Sigmoid colon (tissue), 6 donors: ENCODE measurements at regions not wholly inside any gene's neighbourhood (a gene's known extent, or its start where the extent isn't known, plus 50 kb on each side); places are given as distances from the start of the nearest gene placed in this dataset.

Experiments used
- DNase-seq: peaks from one replicate; pipeline ENCODE4 v3.0.0-alpha.2; 2019
- H3K27ac ChIP-seq, 4 donors: fragments of 200-600 bp; sonication (generic); one replicate each; pipeline ENCODE4 v1.5.1; 2016 to 2019; ENCODE audit warnings: mild to moderate bottlenecking in 1 of 4
- H3K27me3 ChIP-seq, 3 donors: fragments of 200-600 bp; sonication (generic); one replicate each; pipeline ENCODE4 v1.5.1; 2019; ENCODE audit warnings: mild to moderate bottlenecking in 1 of 3
- H3K36me3 ChIP-seq, 4 donors: fragments of 200-600 bp; sonication (generic); one replicate each; pipeline ENCODE4 v1.5.1; 2016 to 2019
- H3K4me1 ChIP-seq, 4 donors: fragments of 200-600 bp; sonication (generic); one replicate each; pipeline ENCODE4 v1.5.1; 2017 to 2019
- H3K4me3 ChIP-seq, 4 donors: fragments of 200-600 bp; sonication (generic); one replicate each; pipeline ENCODE4 v1.5.1; 2017 to 2019; ENCODE audit warnings: mild to moderate bottlenecking in 2 of 4, moderate library complexity in 1 of 4
- H3K9me3 ChIP-seq, 4 donors: fragments of 200-600 bp in 3 of 4; sonication (generic) in 3 of 4; one replicate each; pipeline versions ENCODE4 v1.5.1 to v1.6.1; 2013 to 2019
- CTCF ChIP-seq, 4 experiments: fragments of 450-650 bp in 3 of 4; fragments of 200-600 bp in 1 of 4; IDR thresholded peaks; one replicate each; pipeline ENCODE4 v1.5.1; 2016 to 2019; ENCODE audit warnings: antibody characterized with exemption in 4 of 4, mild to moderate bottlenecking in 3 of 4, moderate library complexity in 2 of 4
- EP300 ChIP-seq, 4 donors: sonication (generic); formaldehyde crosslinking; IDR thresholded peaks; one replicate each; pipeline ENCODE4 v1.6.1; 2017; ENCODE audit warnings: antibody characterized with exemption in 4 of 4
- POLR2A ChIP-seq, 2 donors: fragments of 450-650 bp; IDR thresholded peaks; one replicate each; pipeline ENCODE4 v1.6.1; 2016; ENCODE audit warnings: antibody characterized with exemption in 2 of 2, mild to moderate bottlenecking in 2 of 2, moderate library complexity in 2 of 2
- POLR2AphosphoS5 ChIP-seq, 4 donors: sonication (generic); formaldehyde crosslinking; IDR thresholded peaks; one replicate each; pipeline ENCODE4 v1.6.1; 2017; ENCODE audit warnings: antibody characterized with exemption in 4 of 4
- WGBS, 2 donors: extraction: QIAGEN DNeasy Blood & Tissue Kit; methylation state at CpG; one replicate each; pipeline ENCODE4 v1.1.7; 2013; 5-methylcytosine and 5-hydroxymethylcytosine counted together
- intact Hi-C: fragments of 100-400 bp; cut with DNase I; formaldehyde crosslinking; loops from one replicate; pipeline ENCODE4 v1.15.1; 2023
- donor health status: healthy with polysubstance abuse.
- donor health status: healthy.

DNA sequence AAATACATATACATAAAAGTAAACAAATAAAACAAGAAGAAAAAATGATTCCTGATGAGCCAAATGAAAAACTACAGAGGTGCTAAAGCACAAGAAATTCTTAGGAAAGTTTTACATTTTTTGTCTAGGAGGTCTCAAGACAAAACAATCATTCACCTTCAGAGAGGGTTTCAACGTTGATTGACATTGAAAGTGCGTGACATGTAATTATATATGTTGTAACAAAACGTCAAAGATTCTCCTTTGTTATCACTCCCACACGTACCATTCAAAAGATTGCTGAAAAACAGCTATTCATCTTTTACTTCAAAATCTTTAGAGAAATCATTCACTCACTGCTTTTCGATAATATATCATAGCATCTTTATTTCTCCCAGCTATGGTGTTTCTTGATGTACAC lies 375.9 kb downstream of the NEBL start:
- DNase-seq = no peak
- no peaks in the 10 kb centered on the region for H3K36me3 ChIP-seq
- H3K27me3 ChIP-seq = no peaks in the 10 kb centered on the region
- TF ChIP-seq EP300 (IDR thresholded peaks at IDR 0.05) = no peak
- TF ChIP-seq POLR2A (IDR thresholded peaks at IDR 0.05) = no peak
- no peak for TF ChIP-seq POLR2AphosphoS5 (IDR thresholded peaks at IDR 0.05)
- no peak for TF ChIP-seq CTCF (IDR thresholded peaks at IDR 0.05)
- WGBS, 2 donors = 91 to 92% methylated on average over 5 of the region's 5 CpGs
- H3K4me3 ChIP-seq = no peak overlapping the region
- H3K4me1 ChIP-seq = no peaks in the 10 kb centered on the region
- no peaks in the 10 kb centered on the region for H3K9me3 ChIP-seq
- intact Hi-C loops = no loop called here
- no peak overlapping the region for H3K27ac ChIP-seq

GRCh38 chr10:20515654-20516053 lies 381.5 kb downstream of the NEBL start:
- no peaks in the 10 kb centered on the region for H3K36me3 ChIP-seq
- no peak for DNase-seq
- intact Hi-C loops = no loop called here

GRCh38 chr10:20512631-20513030 lies 384.5 kb downstream of the NEBL start:
- WGBS, 2 donors = 84 to 89% methylated on average over 8 of the region's 8 CpGs
- Histone ChIP-seq H3K36me3 (no peaks in the 10 kb centered on the region), H3K9me3 (no peaks in the 10 kb centered on the region), H3K27ac (no peak overlapping the region), H3K27me3 (no peaks in the 10 kb centered on the region), H3K4me1 (no peaks in the 10 kb centered on the region), H3K4me3 (no peak overlapping the region)
- TF ChIP-seq POLR2A (IDR thresholded peaks at IDR 0.05) (no peak), CTCF (IDR thresholded peaks at IDR 0.05) (no peak), POLR2AphosphoS5 (IDR thresholded peaks at IDR 0.05) (no peak), EP300 (IDR thresholded peaks at IDR 0.05) (no peak)
- DNase-seq = no peak
- intact Hi-C loops = no loop called here

More at GRCh38 chr10:20515654-20516053, 381.5 kb downstream of the NEBL start:
- no peak overlapping the region for H3K27ac ChIP-seq
- H3K27me3 ChIP-seq = no peaks in the 10 kb centered on the region
- no peak overlapping the region for H3K4me3 ChIP-seq
- H3K4me1 ChIP-seq = no peaks in the 10 kb centered on the region
- WGBS, 2 donors = 96 to 98% methylated on average over 3 of the region's 3 CpGs
- TF ChIP-seq CTCF (IDR thresholded peaks at IDR 0.05) (no peak), EP300 (IDR thresholded peaks at IDR 0.05) (no peak), POLR2AphosphoS5 (IDR thresholded peaks at IDR 0.05) (no peak), POLR2A (IDR thresholded peaks at IDR 0.05) (no peak)
- H3K9me3 ChIP-seq = no peaks in the 10 kb centered on the region

- Histone ChIP-seq H3K4me1 (no peaks in the 10 kb centered on the region), H3K27ac (no peak overlapping the region), H3K9me3 (no peaks in the 10 kb centered on the region), H3K36me3 (no peaks in the 10 kb centered on the region), H3K4me3 (no peak overlapping the region), H3K27me3 (no peaks in the 10 kb centered on the region)
- intact Hi-C loops = no loop called here
- TF ChIP-seq POLR2AphosphoS5 (IDR thresholded peaks at IDR 0.05) (no peak), CTCF (IDR thresholded peaks at IDR 0.05) (no peak), POLR2A (IDR thresholded peaks at IDR 0.05) (no peak)
- no peak for DNase-seq
Observed at GRCh38 chr10:20508921-20509320, 388.2 kb downstream of the NEBL start.

DNA sequence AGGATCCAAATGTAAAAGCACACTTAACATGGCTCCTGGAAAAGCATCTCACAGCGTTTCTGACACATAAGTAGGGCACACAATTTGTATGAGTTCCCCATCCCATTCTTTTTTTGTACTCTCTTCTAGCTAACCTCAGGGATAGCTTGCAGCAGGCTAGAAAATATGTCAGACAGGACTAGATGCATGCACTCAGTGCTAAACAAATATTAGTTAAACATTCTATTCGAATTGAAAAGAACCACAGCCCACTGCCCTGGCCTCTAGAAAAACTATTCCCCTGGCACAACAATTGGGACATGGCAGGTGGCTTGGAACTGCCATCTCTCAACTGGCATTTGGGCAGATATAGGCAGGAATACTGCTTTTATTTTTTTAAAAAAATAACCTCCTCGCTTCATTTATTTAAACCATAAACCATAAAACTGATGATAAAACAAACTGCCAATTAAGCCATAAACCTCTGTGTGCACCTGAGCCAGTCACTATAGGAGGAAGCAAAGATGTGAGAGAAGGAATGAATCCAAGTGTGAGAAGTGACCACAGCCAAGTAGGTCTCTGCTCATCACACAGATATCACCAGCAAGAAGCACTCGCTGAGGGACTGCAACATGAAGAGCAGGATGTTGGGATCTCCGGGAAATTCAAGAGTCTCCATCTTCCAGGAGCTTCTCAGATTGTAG lies 394.1 kb downstream of the NEBL start:
- TF ChIP-seq POLR2AphosphoS5 (IDR thresholded peaks at IDR 0.05) (no peak), EP300 (IDR thresholded peaks at IDR 0.05) (no peak), POLR2A (IDR thresholded peaks at IDR 0.05) (no peak), CTCF (IDR thresholded peaks at IDR 0.05) (no peak)
- no peak overlapping the region for H3K4me3 ChIP-seq
- no peaks in the 10 kb centered on the region for H3K4me1 ChIP-seq
- no peaks in the 10 kb centered on the region for H3K27me3 ChIP-seq
- WGBS, 2 donors = 19 to 60% methylated on average over 5 of the region's 5 CpGs
- H3K36me3 ChIP-seq = no peaks in the 10 kb centered on the region
- no peaks in the 10 kb centered on the region for H3K9me3 ChIP-seq
- intact Hi-C loops = no loop called here
- no peak for DNase-seq
- H3K27ac ChIP-seq = no peak overlapping the region
